Right lobe of liver (tissue), 4 donors: ENCODE measurements at regions not wholly inside any gene's neighbourhood (a gene's known extent, or its start where the extent isn't known, plus 50 kb on each side); places are given as distances from the start of the nearest gene placed in this dataset.

Experiments used
- CTCF ChIP-seq, 4 donors: fragments of 200-600 bp in 3 of 4; fragments of 450-650 bp in 1 of 4; IDR thresholded peaks; one replicate each; pipeline versions ENCODE4 v1.5.1 to v1.8.0; 2016 to 2022; ENCODE audit warnings: antibody characterized with exemption in 4 of 4, mild to moderate bottlenecking in 2 of 4
- POLR2A ChIP-seq: fragments of 450-650 bp; IDR thresholded peaks from one replicate; pipeline ENCODE4 v1.6.1; 2017; ENCODE audit warnings: antibody characterized with exemption, mild to moderate bottlenecking
- donor health status: DM: no; HTN: no; CAD: no.
- donor health status: DM: no; HTN: no; CAD: no.
- donor health status: DM: no; HTN: yes; CAD: no.

GRCh38 chr2:185894223-185894622, 155.6 kb downstream of the FSIP2 start:
- no peak for TF ChIP-seq CTCF (IDR thresholded peaks at IDR 0.05)
- TF ChIP-seq POLR2A, result no peak
